Spinal cord (tissue), 9 donors: ENCODE measurements at regions not wholly inside any gene's neighbourhood (a gene's known extent, or its start where the extent isn't known, plus 50 kb on each side); places are given as distances from the start of the nearest gene placed in this dataset.
"Not testable (repeated sequence)": the region's sequence is repeated elsewhere in the genome, so short reads cannot be mapped to it uniquely, and the experiment has no call there.

Experiments
- DNase-seq, 6 donors: peaks; one replicate each; pipeline versions ENCODE4 v3.0.0 to v3.0.0-alpha.2; 2013 to 2015; ENCODE audit warnings: low spot score in 6 of 6, low read depth in 4 of 6
- H3K27ac ChIP-seq: one replicate; pipeline ENCODE4 v1.5.1; 2013; ENCODE audit warnings: low read depth, low read length, control low read depth
- H3K27me3 ChIP-seq: one replicate; pipeline ENCODE4 v1.6.1; 2013; ENCODE audit warnings: low read length; ENCODE audit not compliant: control insufficient read depth, insufficient read depth
- H3K36me3 ChIP-seq: one replicate; pipeline ENCODE4 v1.6.1; 2013; ENCODE audit warnings: low read length; ENCODE audit not compliant: control insufficient read depth, insufficient read depth
- H3K4me1 ChIP-seq: one replicate; pipeline ENCODE4 v1.6.1; 2013; ENCODE audit warnings: low read length; ENCODE audit not compliant: control insufficient read depth, insufficient read depth
- H3K4me3 ChIP-seq: one replicate; pipeline ENCODE4 v1.5.1; 2013; ENCODE audit warnings: low read depth, low read length, control low read depth
- H3K9me3 ChIP-seq: one replicate; pipeline ENCODE4 v1.6.1; 2013; ENCODE audit warnings: low read length; ENCODE audit not compliant: control insufficient read depth, insufficient read depth
- WGBS: methylation state at CpG from one replicate; pipeline ENCODE4 v1.1.5; 2013; ENCODE audit warnings: missing lambda C conversion rate; ENCODE audit not compliant: insufficient coverage; 5-methylcytosine and 5-hydroxymethylcytosine counted together
- donor health status: healthy.

GRCh38 chr6:135665935-135666334, 168.4 kb upstream of the AHI1 start:
- no peak for DNase-seq
- no peaks in the 10 kb centered on the region for H3K27me3 ChIP-seq
- peaks cover 2% of the 10 kb centered on the region for H3K9me3 ChIP-seq
- no CpG with 5 or more reads among the region's 4 CpGs for WGBS
- H3K27ac ChIP-seq: no peak overlapping the region
- no peak overlapping the region for H3K4me3 ChIP-seq
- H3K4me1 ChIP-seq: no peaks in the 10 kb centered on the region
- no peaks in the 10 kb centered on the region for H3K36me3 ChIP-seq

DNA sequence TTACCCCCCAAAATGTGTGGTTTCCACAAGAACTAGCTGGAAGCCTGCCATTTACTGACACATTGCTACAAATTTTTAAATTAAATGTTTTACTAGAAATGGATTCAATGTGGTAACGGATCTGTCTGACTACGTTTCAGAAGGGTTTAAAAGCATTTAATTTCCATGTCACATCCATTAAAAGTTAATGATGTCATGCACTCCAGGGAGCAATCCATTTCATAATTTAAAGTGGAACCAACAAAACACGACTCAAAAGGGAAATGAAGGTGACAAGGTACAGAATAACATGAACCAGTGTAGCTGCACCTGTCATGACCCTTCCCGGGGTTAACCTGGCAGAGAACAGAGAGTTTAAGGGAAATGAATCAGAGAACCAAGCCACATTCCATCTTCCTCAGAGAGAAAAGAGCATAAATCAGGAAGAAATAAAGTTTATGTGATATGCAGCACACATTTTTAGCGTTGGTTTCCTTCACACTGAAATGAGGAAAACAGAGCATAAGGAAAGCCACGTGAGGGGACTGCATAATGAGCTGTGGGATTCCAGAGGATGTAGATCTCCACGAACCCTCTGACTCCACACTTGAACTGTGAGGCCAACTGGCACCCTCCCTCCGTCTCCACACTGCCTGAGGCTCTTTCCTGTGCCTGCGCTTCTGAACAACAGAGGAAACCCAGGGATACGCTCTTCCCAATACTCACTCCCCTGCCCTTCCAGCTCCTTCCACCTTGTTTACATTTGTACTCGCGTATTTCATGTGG, 170.3 kb upstream of the AHI1 start:
- Histone ChIP-seq H3K4me3 (no peak overlapping the region), H3K9me3 (peaks cover 2% of the 10 kb centered on the region), H3K36me3 (no peaks in the 10 kb centered on the region), H3K27me3 (no peaks in the 10 kb centered on the region), H3K4me1 (no peaks in the 10 kb centered on the region), H3K27ac (no peak overlapping the region)
- 22% methylated on average over 5 of the region's 12 CpGs for WGBS
- peak in 5 of 6 donors; percentile 22 to 84 (median 27) for DNase-seq

DNA sequence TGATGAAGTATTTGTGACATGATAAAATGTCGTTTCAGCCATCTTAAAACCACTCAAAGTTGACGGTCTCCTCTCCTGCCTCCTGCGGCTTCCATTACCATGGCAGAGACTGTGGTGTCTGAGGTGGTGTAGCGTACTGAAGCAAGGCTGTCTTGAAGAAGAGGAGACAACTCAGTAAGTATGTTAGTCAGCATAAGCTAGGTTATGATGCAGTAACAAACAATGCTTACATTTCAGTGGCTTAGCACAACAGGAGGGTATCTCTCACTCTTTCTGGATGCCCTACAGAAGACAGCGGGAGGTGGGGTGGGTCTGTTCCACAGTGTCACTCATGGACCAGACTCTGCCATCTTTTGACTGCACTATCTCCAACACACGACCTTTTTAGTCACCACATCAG, 174.7 kb upstream of the AHI1 start:
- 90% methylated on average over 4 of the region's 6 CpGs for WGBS
- no peaks in the 10 kb centered on the region for H3K36me3 ChIP-seq
- H3K27me3 ChIP-seq: no peaks in the 10 kb centered on the region
- H3K4me1 ChIP-seq: no peaks in the 10 kb centered on the region
- H3K27ac ChIP-seq: no peak overlapping the region
- DNase-seq: no peak
- H3K9me3 ChIP-seq: no peaks in the 10 kb centered on the region
- no peak overlapping the region for H3K4me3 ChIP-seq

DNA sequence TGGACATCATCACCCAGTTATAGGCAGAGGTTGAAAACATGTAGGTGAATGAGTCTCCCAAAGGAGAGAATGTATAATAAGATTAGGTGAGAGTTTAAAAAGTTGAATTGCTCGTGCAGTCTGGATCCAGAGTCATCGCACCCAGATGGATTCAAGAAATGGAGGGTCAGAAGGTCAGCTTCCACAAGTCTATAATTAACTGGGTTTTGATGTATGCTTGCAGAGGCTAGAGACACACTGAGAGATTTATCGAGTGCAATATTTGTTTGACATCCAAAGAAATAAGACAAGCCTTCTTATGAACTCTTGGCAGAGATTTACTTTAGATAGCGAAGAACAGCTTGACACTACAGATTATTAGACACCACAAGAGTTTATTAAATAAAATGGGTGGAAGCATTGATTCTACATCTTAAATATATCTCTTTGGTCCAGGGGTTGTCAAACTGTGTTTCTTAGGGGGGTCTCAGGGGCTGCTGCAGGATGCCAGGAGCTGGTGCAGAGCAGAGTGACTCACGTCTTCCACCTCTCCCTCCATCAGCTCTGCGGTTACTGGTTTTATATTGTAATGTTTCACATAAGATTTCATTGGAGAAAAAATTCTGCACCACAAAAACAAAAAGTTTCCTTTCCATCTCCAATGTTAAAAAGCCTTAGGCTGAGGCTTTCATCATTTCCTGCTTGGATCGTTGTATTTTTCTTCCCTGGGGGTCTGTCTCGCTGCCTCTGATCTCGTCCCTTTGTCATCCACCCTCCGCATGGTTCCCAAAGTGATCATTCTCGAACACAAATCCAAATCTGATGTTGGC, 176.2 kb upstream of the AHI1 start:
- H3K4me3 ChIP-seq: no peak overlapping the region
- H3K4me1 ChIP-seq: no peaks in the 10 kb centered on the region
- H3K36me3 ChIP-seq: no peaks in the 10 kb centered on the region
- DNase-seq: no peak
- H3K27ac ChIP-seq: no peak overlapping the region
- no peaks in the 10 kb centered on the region for H3K9me3 ChIP-seq
- H3K27me3 ChIP-seq: no peaks in the 10 kb centered on the region
- WGBS: 84% methylated on average over 6 of the region's 11 CpGs

DNA sequence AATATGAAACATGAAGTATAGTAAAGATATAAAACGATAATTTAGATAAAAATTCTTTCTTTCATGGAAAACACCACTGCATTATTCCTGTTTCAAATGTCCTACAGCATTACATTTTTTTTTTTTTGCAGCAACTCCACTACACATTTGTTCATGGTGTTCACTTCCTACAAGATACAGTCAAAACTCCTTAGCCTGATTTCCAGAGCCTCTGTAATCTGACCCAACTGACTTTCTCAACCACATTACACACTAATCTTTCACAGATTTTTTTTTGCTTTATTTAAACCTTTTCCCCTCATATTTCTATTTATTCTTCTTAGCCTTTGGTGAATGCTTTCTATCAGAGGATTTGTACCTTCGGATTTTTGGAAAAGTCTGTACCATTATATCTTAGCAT, 176.5 kb upstream of the PDE7B start:
- Histone ChIP-seq H3K4me3 (no peak overlapping the region), H3K27me3 (no peaks in the 10 kb centered on the region), H3K27ac (no peak overlapping the region), H3K4me1 (no peaks in the 10 kb centered on the region), H3K9me3 (no peaks in the 10 kb centered on the region), H3K36me3 (no peaks in the 10 kb centered on the region)
- no peak for DNase-seq
- no CpG with 5 or more reads among the region's 2 CpGs for WGBS

GRCh38 chr6:135675862-135676261, 175.6 kb upstream of the PDE7B start:
- H3K4me3 ChIP-seq: no peak overlapping the region
- H3K9me3 ChIP-seq: no peaks in the 10 kb centered on the region
- H3K27ac ChIP-seq: no peak overlapping the region
- peak in 5 of 6 donors; percentile 20 to 89 (median 40) for DNase-seq
- no peaks in the 10 kb centered on the region for H3K4me1 ChIP-seq
- no CpG with 5 or more reads among the region's 1 CpG for WGBS
- H3K36me3 ChIP-seq: no peaks in the 10 kb centered on the region
- H3K27me3 ChIP-seq: no peaks in the 10 kb centered on the region

GRCh38 chr6:135680964-135681913, 170.3 kb upstream of the PDE7B start:
- WGBS: no CpG with 5 or more reads among the region's 2 CpGs
- H3K27me3 ChIP-seq: no peaks in the 10 kb centered on the region
- no peak overlapping the region for H3K4me3 ChIP-seq
- peak in 1 of 6 donors; percentile 11 for DNase-seq
- no peaks in the 10 kb centered on the region for H3K9me3 ChIP-seq
- H3K27ac ChIP-seq: no peak overlapping the region
- H3K4me1 ChIP-seq: no peaks in the 10 kb centered on the region
- no peaks in the 10 kb centered on the region for H3K36me3 ChIP-seq

GRCh38 chr6:135686784-135687301, 164.7 kb upstream of the PDE7B start:
- Histone ChIP-seq H3K36me3 (no peaks in the 10 kb centered on the region), H3K4me3 (no peak overlapping the region), H3K4me1 (no peaks in the 10 kb centered on the region), H3K27ac (peak overlapping the region; percentile 26), H3K27me3 (no peaks in the 10 kb centered on the region), H3K9me3 (no peaks in the 10 kb centered on the region)
- DNase-seq: peak in 1 of 6 donors; percentile 25
- 88% methylated on average over 2 of the region's 2 CpGs for WGBS

DNA sequence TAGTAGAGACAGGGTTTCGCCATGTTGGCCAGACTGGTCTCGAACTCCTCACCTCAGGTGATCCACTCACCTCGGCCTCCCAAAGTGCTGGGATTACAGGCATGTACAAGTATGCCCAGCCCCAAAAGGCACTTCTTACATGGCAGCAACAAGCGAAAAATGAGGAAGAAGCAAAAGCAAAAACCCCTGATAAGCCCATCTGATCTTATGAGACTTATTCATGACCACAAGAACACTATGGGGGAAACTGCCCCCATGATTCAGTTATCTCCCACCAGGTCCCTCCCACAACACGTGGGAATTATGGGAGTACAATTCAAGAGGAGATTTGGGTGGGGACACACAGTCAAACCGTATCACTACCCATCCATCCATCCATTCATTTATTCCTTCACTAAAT, 163.0 kb upstream of the PDE7B start:
- H3K36me3 ChIP-seq, H3K4me3 ChIP-seq, H3K4me1 ChIP-seq, H3K27ac ChIP-seq, H3K9me3 ChIP-seq, DNase-seq, H3K27me3 ChIP-seq: not testable (repeated sequence)
- 100% methylated on average over 3 of the region's 6 CpGs for WGBS
